ENCODE measurements at regions not wholly inside any gene's neighbourhood (a gene's known extent, or its start where the extent isn't known, plus 50 kb on each side); places are given as distances from the start of the nearest gene placed in this dataset.

DNA sequence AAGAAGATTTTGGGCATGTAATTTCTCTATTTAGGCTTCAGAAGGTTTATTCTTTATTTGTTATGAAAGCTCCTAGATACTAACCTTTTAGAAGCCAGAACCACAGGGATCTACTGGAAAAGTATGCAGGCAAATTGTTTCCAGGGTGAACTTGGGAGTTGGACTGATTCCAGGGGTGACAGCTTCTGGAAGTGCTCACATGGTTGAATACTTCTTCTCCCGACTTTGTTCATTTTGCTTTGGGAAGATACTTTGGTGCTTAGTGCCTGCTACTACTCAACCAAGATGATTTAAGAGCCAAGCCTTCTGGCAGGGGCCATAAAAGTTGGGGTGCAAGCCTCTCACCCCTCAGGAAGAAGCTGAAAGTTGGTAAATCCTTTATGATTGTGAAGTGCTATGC, 445.6 kb downstream of the ACTRT1 start:
- TF ChIP-seq, protein P1, sequence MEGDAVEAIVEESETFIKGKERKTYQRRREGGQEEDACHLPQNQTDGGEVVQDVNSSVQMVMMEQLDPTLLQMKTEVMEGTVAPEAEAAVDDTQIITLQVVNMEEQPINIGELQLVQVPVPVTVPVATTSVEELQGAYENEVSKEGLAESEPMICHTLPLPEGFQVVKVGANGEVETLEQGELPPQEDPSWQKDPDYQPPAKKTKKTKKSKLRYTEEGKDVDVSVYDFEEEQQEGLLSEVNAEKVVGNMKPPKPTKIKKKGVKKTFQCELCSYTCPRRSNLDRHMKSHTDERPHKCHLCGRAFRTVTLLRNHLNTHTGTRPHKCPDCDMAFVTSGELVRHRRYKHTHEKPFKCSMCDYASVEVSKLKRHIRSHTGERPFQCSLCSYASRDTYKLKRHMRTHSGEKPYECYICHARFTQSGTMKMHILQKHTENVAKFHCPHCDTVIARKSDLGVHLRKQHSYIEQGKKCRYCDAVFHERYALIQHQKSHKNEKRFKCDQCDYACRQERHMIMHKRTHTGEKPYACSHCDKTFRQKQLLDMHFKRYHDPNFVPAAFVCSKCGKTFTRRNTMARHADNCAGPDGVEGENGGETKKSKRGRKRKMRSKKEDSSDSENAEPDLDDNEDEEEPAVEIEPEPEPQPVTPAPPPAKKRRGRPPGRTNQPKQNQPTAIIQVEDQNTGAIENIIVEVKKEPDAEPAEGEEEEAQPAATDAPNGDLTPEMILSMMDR (conservative IDR thresholded peaks at IDR 0.05; ENCODE audit: low read depth, low read length): no peak
- no peak for TF ChIP-seq EZH2 (IDR thresholded peaks at IDR 0.05; ENCODE audit: borderline replicate concordance, low read depth, low read length, poor library complexity, severe bottlenecking)
